NB4 (cell line): ENCODE measurements at regions not wholly inside any gene's neighbourhood (a gene's known extent, or its start where the extent isn't known, plus 50 kb on each side); places are given as distances from the start of the nearest gene placed in this dataset.
"Not testable (repeated sequence)": the region's sequence is repeated elsewhere in the genome, so short reads cannot be mapped to it uniquely, and the experiment has no call there.

Experiments used
- CTCF ChIP-seq: IDR thresholded peaks from one replicate; pipeline ENCODE4 v1.5.1; 2012; ENCODE audit warnings: low read depth, low read length
- POLR2A ChIP-seq: IDR thresholded peaks from 2 replicates; pipeline ENCODE4 v1.6.1; 2011; ENCODE audit warnings: mild to moderate bottlenecking; ENCODE audit not compliant: insufficient read length; ENCODE audit errors: extremely low read depth

- not testable (repeated sequence) for TF ChIP-seq CTCF, POLR2A
Observed at GRCh38 chr5:135731034-135731433, 103.4 kb upstream of the SLC25A48 start.
